ENCODE measurements at regions not wholly inside any gene's neighbourhood (a gene's known extent, or its start where the extent isn't known, plus 50 kb on each side); places are given as distances from the start of the nearest gene placed in this dataset.

- Histone ChIP-seq H3K4me3 (ENCODE audit: low read length) (no peak overlapping the region), H3K9me3 (ENCODE audit: control insufficient read depth, insufficient read depth, low read length) (no peaks in the 10 kb centered on the region), H3K27me3 (ENCODE audit: control insufficient read depth, low read length) (no peaks in the 10 kb centered on the region; the same call in 1 of the 2 replicates), H3K79me2 (ENCODE audit: control insufficient read depth, low read length) (no peaks in the 10 kb centered on the region), H3F3A (ENCODE audit: control insufficient read depth, insufficient read depth) (no peaks in the 10 kb centered on the region), H4K20me1 (ENCODE audit: control insufficient read depth, insufficient read depth, low read depth, low read length) (no peaks in the 10 kb centered on the region), H3K27ac (ENCODE audit: low read depth, low read length) (no peak overlapping the region), H3K9me2 (replicated peaks; ENCODE audit: control insufficient read depth, low read length) (no peaks in the 10 kb centered on the region), H3K4me2 (ENCODE audit: low read length) (no peak overlapping the region), H3K4me1 (ENCODE audit: control insufficient read depth, low read length) (no peaks in the 10 kb centered on the region), H3K36me3 (ENCODE audit: control insufficient read depth, low read length) (no peaks in the 10 kb centered on the region)
- no peak for TF ChIP-seq EZH2phosphoT487 (IDR thresholded peaks at IDR 0.05; ENCODE audit: borderline replicate concordance, low read length)
- no peak for TF ChIP-seq CTCF (IDR thresholded peaks at IDR 0.05; ENCODE audit: low read depth, low read length, poor library complexity, severe bottlenecking)
Measured at GRCh38 chr5:2044041-2044440, 161.3 kb upstream of the IRX4 start.

DNA sequence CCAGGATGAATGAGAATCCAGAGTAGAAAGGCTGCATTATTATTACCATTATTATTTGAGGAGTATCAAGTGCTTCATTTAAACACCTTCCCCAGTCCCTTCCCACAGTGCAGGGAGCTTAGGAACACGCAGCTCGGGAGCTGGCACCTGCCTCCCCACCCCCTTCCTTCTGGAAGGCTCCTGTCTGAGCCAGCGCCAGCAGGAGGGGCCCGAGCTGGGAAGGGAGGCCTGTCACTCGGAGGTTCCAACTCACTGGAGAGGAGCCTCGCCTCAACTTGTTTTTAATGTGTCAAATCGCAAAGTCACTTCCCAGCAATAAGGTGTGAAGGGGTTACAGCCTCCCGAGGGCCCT lies 156.4 kb upstream of the IRX4 start:
- Histone ChIP-seq H3K36me3 (ENCODE audit: control insufficient read depth, low read length) (no peaks in the 10 kb centered on the region), H3K4me2 (ENCODE audit: low read length) (no peak overlapping the region), H3K9me2 (replicated peaks; ENCODE audit: control insufficient read depth, low read length) (no peaks in the 10 kb centered on the region), H3K27me3 (ENCODE audit: control insufficient read depth, low read length) (peaks cover 8% of the 10 kb centered on the region; the same call in 1 of the 2 replicates), H3K4me3 (ENCODE audit: low read length) (no peak overlapping the region), H3K9me3 (ENCODE audit: control insufficient read depth, insufficient read depth, low read length) (no peaks in the 10 kb centered on the region), H3K4me1 (ENCODE audit: control insufficient read depth, low read length) (no peaks in the 10 kb centered on the region), H3K27ac (ENCODE audit: low read depth, low read length) (no peak overlapping the region), H3F3A (ENCODE audit: control insufficient read depth, insufficient read depth) (no peaks in the 10 kb centered on the region), H4K20me1 (ENCODE audit: control insufficient read depth, insufficient read depth, low read depth, low read length) (no peaks in the 10 kb centered on the region), H3K79me2 (ENCODE audit: control insufficient read depth, low read length) (no peaks in the 10 kb centered on the region)
- no peak for TF ChIP-seq EZH2phosphoT487 (IDR thresholded peaks at IDR 0.05; ENCODE audit: borderline replicate concordance, low read length)
- TF ChIP-seq CTCF (IDR thresholded peaks at IDR 0.05; ENCODE audit: low read depth, low read length, poor library complexity, severe bottlenecking) = no peak

DNA sequence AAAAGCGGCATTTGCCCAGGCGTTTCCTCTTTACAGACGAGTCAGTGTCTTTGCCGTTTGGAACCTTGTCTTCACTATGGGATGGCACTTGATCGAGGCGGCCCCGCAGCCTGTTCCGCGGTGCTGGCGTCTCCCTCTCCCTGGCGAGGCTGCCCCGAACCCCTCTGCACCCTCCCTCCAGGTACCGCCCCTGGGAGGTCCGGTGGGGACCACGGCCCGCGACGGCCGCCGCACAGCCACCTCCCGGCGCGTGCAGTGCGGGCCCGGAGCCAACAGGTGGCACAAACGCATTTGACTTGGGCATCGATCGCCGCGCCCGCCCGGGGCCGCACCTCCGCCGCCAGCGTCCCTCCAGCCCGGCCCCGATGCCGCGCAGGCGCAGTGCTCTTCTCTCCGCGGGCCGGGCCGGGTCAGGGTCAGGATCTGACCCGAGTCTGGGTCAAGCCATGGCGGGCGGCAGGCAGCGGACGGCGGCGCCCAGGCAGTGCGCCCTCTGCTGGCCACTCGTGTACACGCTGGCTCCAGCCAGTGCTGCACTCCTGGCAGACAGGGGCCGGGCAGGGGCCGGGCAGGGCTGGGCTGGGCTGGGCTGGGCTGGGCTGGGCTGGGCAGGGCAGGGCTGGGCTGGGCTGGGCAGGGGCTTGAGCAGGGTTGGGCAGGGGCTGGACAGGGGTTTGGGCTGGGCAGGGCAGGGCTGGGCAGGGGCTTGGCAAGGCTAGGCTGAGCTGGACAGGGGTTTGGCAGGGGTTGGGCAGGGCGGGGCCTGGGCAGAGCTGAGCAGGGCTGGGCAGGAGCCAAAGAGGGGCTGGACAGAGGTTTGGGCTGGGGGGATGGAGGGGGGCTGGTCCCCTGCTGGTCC lies 155.8 kb upstream of the IRX4 start:
- peaks cover 8% of the 10 kb centered on the region; the same call in 1 of the 2 replicates for H3K27me3 ChIP-seq (ENCODE audit: control insufficient read depth, low read length)
- TF ChIP-seq CTCF (IDR thresholded peaks at IDR 0.05; ENCODE audit: low read depth, low read length, poor library complexity, severe bottlenecking) = peak; percentile 99
- TF ChIP-seq EZH2phosphoT487 (IDR thresholded peaks at IDR 0.05; ENCODE audit: borderline replicate concordance, low read length) = no peak
- H3F3A ChIP-seq (ENCODE audit: control insufficient read depth, insufficient read depth) = no peaks in the 10 kb centered on the region
- no peaks in the 10 kb centered on the region for H3K4me1 ChIP-seq (ENCODE audit: control insufficient read depth, low read length)
- H3K9me3 ChIP-seq (ENCODE audit: control insufficient read depth, insufficient read depth, low read length) = no peaks in the 10 kb centered on the region
- peak overlapping the region; percentile 91 for H3K4me2 ChIP-seq (ENCODE audit: low read length)
- no peaks in the 10 kb centered on the region for H3K79me2 ChIP-seq (ENCODE audit: control insufficient read depth, low read length)
- H3K36me3 ChIP-seq (ENCODE audit: control insufficient read depth, low read length) = no peaks in the 10 kb centered on the region
- H4K20me1 ChIP-seq (ENCODE audit: control insufficient read depth, insufficient read depth, low read depth, low read length) = no peaks in the 10 kb centered on the region
- peak overlapping the region; percentile 75 for H3K4me3 ChIP-seq (ENCODE audit: low read length)
- no peaks in the 10 kb centered on the region for H3K9me2 ChIP-seq (replicated peaks; ENCODE audit: control insufficient read depth, low read length)
- H3K27ac ChIP-seq (ENCODE audit: low read depth, low read length) = no peak overlapping the region

All from DOHH2 (cell line).